HEK293 (cell line): ENCODE measurements at regions not wholly inside any gene's neighbourhood (a gene's known extent, or its start where the extent isn't known, plus 50 kb on each side); places are given as distances from the start of the nearest gene placed in this dataset.

Experiments
- CTCF ChIA-PET: fragments of 350-600 bp; formaldehyde crosslinking; extraction: SDS; loops from one replicate; lab custom pipeline; 2021; ENCODE audit warnings: antibody characterized with exemption; lab: Yijun Ruan, JAX
- POLR2A ChIA-PET: fragments of 300-600 bp; formaldehyde crosslinking; extraction: SDS; loops from one replicate; lab custom pipeline; 2020; ENCODE audit warnings: antibody characterized with exemption, inconsistent platforms; lab: Yijun Ruan, JAX
- H3K27ac ChIP-seq: fragments of 200-500 bp; sonication (Bioruptor generic); 2 replicates; pipeline ENCODE4 v1.5.1; 2014; ENCODE audit warnings: low read depth, low read length, control low read depth, inconsistent platforms; ENCODE audit errors: extremely low read depth
- H3K36me3 ChIP-seq, 2 experiments: fragments of 200-500 bp in 1 of 2; sonication (Bioruptor generic) in 1 of 2; 1 replicate in 1 of 2; 2 replicates in 1 of 2; pipeline ENCODE4 v1.5.1; 2014 to 2017; ENCODE audit warnings: inconsistent platforms in 2 of 2, low read length in 2 of 2; ENCODE audit not compliant: control insufficient read depth in 2 of 2, insufficient read depth in 1 of 2
- H3K4me1 ChIP-seq: fragments of 200-500 bp; sonication (Bioruptor generic); 2 replicates; pipeline ENCODE4 v1.5.1; 2014; ENCODE audit warnings: mild to moderate bottlenecking, low read length, inconsistent platforms; ENCODE audit not compliant: control insufficient read depth, insufficient read depth
- H3K4me3 ChIP-seq: 2 replicates; pipeline ENCODE4 v1.5.1; 2011; ENCODE audit warnings: low read depth, mild to moderate bottlenecking, control low read depth, low read length, moderate library complexity
- H3K9me3 ChIP-seq: fragments of 200-500 bp; sonication (Bioruptor generic); 2 replicates; pipeline ENCODE4 v1.5.1; 2014; ENCODE audit warnings: low read depth, low read length, inconsistent platforms; ENCODE audit not compliant: control insufficient read depth, insufficient read depth
- EGR2 ChIP-seq: fragments of 450-650 bp; formaldehyde crosslinking; IDR thresholded peaks from 2 replicates; pipeline ENCODE4 v1.5.1; 2016; ENCODE audit warnings: low read depth, missing biosample characterization, missing genetic modification characterization
- GLI4 ChIP-seq: fragments of 450-650 bp; formaldehyde crosslinking; IDR thresholded peaks from 2 replicates; pipeline ENCODE4 v1.5.1; 2016; ENCODE audit warnings: missing biosample characterization, missing genetic modification characterization
- GLIS2 ChIP-seq: fragments of 450-650 bp; formaldehyde crosslinking; IDR thresholded peaks from 2 replicates; pipeline ENCODE4 v1.5.1; 2016; ENCODE audit warnings: missing biosample characterization, missing genetic modification characterization
- KLF1 ChIP-seq: fragments of 450-650 bp; formaldehyde crosslinking; IDR thresholded peaks from 2 replicates; pipeline ENCODE4 v1.5.1; 2016; ENCODE audit warnings: missing biosample characterization, missing genetic modification characterization
- KLF10 ChIP-seq: fragments of 450-650 bp; IDR thresholded peaks from 2 replicates; pipeline ENCODE4 v1.5.1; 2018; ENCODE audit warnings: missing biosample characterization, mild to moderate bottlenecking, missing genetic modification characterization
- ZBTB8A ChIP-seq: fragments of 450-650 bp; formaldehyde crosslinking; IDR thresholded peaks from 2 replicates; pipeline ENCODE4 v1.5.1; 2016; ENCODE audit warnings: missing biosample characterization, missing genetic modification characterization
- ZNF169 ChIP-seq: fragments of 450-650 bp; formaldehyde crosslinking; IDR thresholded peaks from 2 replicates; pipeline ENCODE4 v1.5.1; 2016; ENCODE audit warnings: missing biosample characterization, missing genetic modification characterization
- ZNF23 ChIP-seq: fragments of 450-650 bp; formaldehyde crosslinking; IDR thresholded peaks from 2 replicates; pipeline ENCODE4 v1.5.1; 2016; ENCODE audit warnings: missing biosample characterization, missing genetic modification characterization, borderline replicate concordance
- ZNF433 ChIP-seq: fragments of 450-650 bp; formaldehyde crosslinking; IDR thresholded peaks from 2 replicates; pipeline ENCODE4 v1.5.1; 2016; ENCODE audit warnings: missing biosample characterization, missing genetic modification characterization, low read depth
- ZNF48 ChIP-seq: fragments of 450-650 bp; formaldehyde crosslinking; IDR thresholded peaks from 2 replicates; pipeline ENCODE4 v1.5.1; 2016; ENCODE audit warnings: missing biosample characterization, missing genetic modification characterization
- ZNF529 ChIP-seq: fragments of 450-650 bp; formaldehyde crosslinking; IDR thresholded peaks from 2 replicates; pipeline ENCODE4 v1.5.1; 2017; ENCODE audit warnings: missing genetic modification characterization, missing biosample characterization; ENCODE audit not compliant: insufficient replicate concordance
- ZNF555 ChIP-seq: fragments of 450-650 bp; formaldehyde crosslinking; conservative IDR thresholded peaks from 2 replicates; pipeline ENCODE4 v1.5.1; 2017; ENCODE audit warnings: missing biosample characterization, mild to moderate bottlenecking, missing genetic modification characterization, inconsistent platforms
- ZNF610 ChIP-seq: fragments of 450-650 bp; formaldehyde crosslinking; IDR thresholded peaks from 2 replicates; pipeline ENCODE4 v1.5.1; 2016; ENCODE audit warnings: missing biosample characterization, missing genetic modification characterization, borderline replicate concordance
- ZNF707 ChIP-seq: fragments of 450-650 bp; formaldehyde crosslinking; IDR thresholded peaks from 2 replicates; pipeline ENCODE4 v1.5.1; 2016; ENCODE audit warnings: missing biosample characterization, missing genetic modification characterization
- ZSCAN30 ChIP-seq: fragments of 450-650 bp; IDR thresholded peaks from 2 replicates; pipeline ENCODE4 v1.5.1; 2018; ENCODE audit warnings: missing biosample characterization, mild to moderate bottlenecking, missing genetic modification characterization, moderate library complexity
- TF ChIP-seq, protein P1 (sequence below): sonication (generic); formaldehyde crosslinking; IDR thresholded peaks from 2 replicates; pipeline ENCODE4 v1.8.1; 2022; ENCODE audit warnings: mild to moderate bottlenecking, moderate library complexity, missing genetic modification reagents
- TF ChIP-seq, protein P2 (sequence below): fragments of 450-650 bp; formaldehyde crosslinking; IDR thresholded peaks from 2 replicates; pipeline ENCODE4 v1.5.1; 2016; ENCODE audit warnings: missing biosample characterization, missing genetic modification characterization
- TF ChIP-seq, protein P3 (sequence below): fragments of 450-650 bp; formaldehyde crosslinking; IDR thresholded peaks from 2 replicates; pipeline ENCODE4 v1.5.1; 2017; ENCODE audit warnings: missing biosample characterization, missing genetic modification characterization

GRCh38 chr13:77417897-77418296 is 91.0 kb upstream of the MYCBP2 start:
- ChIA-PET CTCF (interaction anchor here (1.9 kb wide), 1 partner anchor 60 kb away, joined by 6 read pairs; no protein-coding TSS in a partner anchor), POLR2A (no interaction called here)
- Histone ChIP-seq H3K4me3 (no peak overlapping the region), H3K36me3 (no peaks in the 10 kb centered on the region)
- TF ChIP-seq ZNF610 (tag by site-specific recombination) (no peak), ZNF707 (tag by site-specific recombination) (no peak), ZNF529 (tag by site-specific recombination) (no peak), ZNF433 (tag by site-specific recombination) (no peak)
- TF ChIP-seq, protein P1, sequence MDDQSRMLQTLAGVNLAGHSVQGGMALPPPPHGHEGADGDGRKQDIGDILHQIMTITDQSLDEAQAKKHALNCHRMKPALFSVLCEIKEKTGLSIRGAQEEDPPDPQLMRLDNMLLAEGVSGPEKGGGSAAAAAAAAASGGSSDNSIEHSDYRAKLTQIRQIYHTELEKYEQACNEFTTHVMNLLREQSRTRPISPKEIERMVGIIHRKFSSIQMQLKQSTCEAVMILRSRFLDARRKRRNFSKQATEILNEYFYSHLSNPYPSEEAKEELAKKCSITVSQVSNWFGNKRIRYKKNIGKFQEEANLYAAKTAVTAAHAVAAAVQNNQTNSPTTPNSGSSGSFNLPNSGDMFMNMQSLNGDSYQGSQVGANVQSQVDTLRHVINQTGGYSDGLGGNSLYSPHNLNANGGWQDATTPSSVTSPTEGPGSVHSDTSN (CRISPR knock-in tag): no peak
- TF ChIP-seq, all 188 proteins: peak for 0
- Histone ChIP-seq H3K27ac (no peak overlapping the region), H3K4me1 (no peaks in the 10 kb centered on the region), H3K9me3 (no peaks in the 10 kb centered on the region)

DNA sequence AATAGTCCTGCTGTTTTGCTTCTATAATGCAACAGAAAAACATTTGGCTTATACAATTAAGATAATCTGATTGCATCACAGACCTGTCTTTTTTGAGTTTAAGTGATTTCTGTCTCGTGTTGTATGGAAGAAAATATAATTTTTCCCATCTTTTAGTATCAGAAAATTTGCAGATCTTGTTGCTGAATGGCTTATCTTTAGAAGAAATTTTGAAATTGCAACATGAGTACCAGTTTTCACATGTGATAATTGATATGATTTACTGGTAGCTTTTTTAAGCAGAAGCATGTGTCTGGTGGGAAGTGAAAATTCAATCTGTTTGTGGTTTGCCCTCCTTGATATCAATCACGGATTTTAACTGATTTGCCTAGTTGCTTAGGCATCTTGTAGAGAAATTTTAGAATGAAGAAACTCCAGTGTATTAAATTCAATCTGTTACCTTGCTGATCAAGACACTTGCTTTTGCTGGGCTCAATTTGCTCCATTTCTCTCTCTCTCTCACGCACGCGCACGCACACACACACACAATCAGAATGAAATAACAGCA is 89.8 kb upstream of the MYCBP2 start:
- TF ChIP-seq ZNF23 (tag by site-specific recombination) (no peak), ZNF555 (tag by site-specific recombination) (no peak), ZNF169 (tag by site-specific recombination) (no peak), ZNF48 (no peak), GLIS2 (tag by site-specific recombination) (no peak)
- TF ChIP-seq, protein P2, sequence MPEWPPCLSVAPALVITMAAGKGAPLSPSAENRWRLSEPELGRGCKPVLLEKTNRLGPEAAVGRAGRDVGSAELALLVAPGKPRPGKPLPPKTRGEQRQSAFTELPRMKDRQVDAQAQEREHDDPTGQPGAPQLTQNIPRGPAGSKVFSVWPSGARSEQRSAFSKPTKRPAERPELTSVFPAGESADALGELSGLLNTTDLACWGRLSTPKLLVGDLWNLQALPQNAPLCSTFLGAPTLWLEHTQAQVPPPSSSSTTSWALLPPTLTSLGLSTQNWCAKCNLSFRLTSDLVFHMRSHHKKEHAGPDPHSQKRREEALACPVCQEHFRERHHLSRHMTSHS (tag by site-specific recombination): no peak
- TF ChIP-seq, all 188 proteins: peak for 0
- Histone ChIP-seq H3K27ac (no peak overlapping the region), H3K9me3 (no peaks in the 10 kb centered on the region), H3K36me3 (no peaks in the 10 kb centered on the region), H3K4me3 (no peak overlapping the region), H3K4me1 (no peaks in the 10 kb centered on the region)
- POLR2A ChIA-PET: no interaction called here
- CTCF ChIA-PET: interaction anchor here (1.9 kb wide), 1 partner anchor 61 kb away, joined by 6 read pairs; no protein-coding TSS in a partner anchor

- CTCF ChIA-PET: no interaction called here
Observed at GRCh38 chr13:77415253-77416071, 88.6 kb upstream of the MYCBP2 start.

More at GRCh38 chr13:77415253-77416071, 88.6 kb upstream of the MYCBP2 start:
- no peak overlapping the region for H3K27ac ChIP-seq
- H3K36me3 ChIP-seq: no peaks in the 10 kb centered on the region
- H3K4me3 ChIP-seq: no peak overlapping the region
- POLR2A ChIA-PET: interaction anchor here (0.8 kb wide), 1 partner anchor 89 kb away, joined by 3 read pairs; the partner anchor contains the start of gene MYCBP2
- no peaks in the 10 kb centered on the region for H3K9me3 ChIP-seq
- no peaks in the 10 kb centered on the region for H3K4me1 ChIP-seq
- TF ChIP-seq KLF1 (tag by site-specific recombination) (no peak), EGR2 (tag by site-specific recombination) (no peak), ZSCAN30 (tag by site-specific recombination) (no peak), ZNF610 (tag by site-specific recombination) (no peak), GLI4 (no peak), KLF10 (no peak), ZBTB8A (tag by site-specific recombination) (no peak)
- TF ChIP-seq, protein P3, sequence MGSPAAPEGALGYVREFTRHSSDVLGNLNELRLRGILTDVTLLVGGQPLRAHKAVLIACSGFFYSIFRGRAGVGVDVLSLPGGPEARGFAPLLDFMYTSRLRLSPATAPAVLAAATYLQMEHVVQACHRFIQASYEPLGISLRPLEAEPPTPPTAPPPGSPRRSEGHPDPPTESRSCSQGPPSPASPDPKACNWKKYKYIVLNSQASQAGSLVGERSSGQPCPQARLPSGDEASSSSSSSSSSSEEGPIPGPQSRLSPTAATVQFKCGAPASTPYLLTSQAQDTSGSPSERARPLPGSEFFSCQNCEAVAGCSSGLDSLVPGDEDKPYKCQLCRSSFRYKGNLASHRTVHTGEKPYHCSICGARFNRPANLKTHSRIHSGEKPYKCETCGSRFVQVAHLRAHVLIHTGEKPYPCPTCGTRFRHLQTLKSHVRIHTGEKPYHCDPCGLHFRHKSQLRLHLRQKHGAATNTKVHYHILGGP (tag by site-specific recombination): no peak
